HG03159 (cell line): ENCODE measurements at regions not wholly inside any gene's neighbourhood (a gene's known extent, or its start where the extent isn't known, plus 50 kb on each side); places are given as distances from the start of the nearest gene placed in this dataset.
"Not testable (repeated sequence)": the region's sequence is repeated elsewhere in the genome, so short reads cannot be mapped to it uniquely, and the experiment has no call there.

ENCODE experiments used
- ATAC-seq: cut with Tn5 transposase; IDR thresholded peaks from one replicate; pipeline ENCODE4 v1.9.1; 2021; ENCODE audit warnings: mild to moderate bottlenecking, moderate library complexity; ENCODE audit not compliant: unreplicated experiment

DNA sequence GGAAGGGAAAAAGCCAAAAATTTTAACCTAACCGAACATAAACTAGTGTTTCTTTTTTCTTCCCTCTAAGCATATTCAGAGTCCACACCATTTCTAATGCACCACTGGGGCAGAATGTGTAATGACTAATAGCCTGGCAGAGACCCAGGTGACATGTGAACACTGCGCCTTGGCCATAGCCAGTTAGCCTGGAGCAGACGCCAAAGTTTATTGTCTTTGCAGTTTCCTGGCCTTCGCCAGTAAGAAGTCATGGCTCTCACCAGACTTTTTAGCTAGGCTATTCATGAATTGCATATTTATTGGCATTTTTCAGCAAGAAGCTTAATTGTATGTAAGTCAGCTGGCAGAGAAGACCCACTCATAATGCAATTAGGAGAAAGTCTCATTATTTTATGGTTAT is 182.8 kb upstream of the SLC27A6 start:
- no peak for ATAC-seq

DNA sequence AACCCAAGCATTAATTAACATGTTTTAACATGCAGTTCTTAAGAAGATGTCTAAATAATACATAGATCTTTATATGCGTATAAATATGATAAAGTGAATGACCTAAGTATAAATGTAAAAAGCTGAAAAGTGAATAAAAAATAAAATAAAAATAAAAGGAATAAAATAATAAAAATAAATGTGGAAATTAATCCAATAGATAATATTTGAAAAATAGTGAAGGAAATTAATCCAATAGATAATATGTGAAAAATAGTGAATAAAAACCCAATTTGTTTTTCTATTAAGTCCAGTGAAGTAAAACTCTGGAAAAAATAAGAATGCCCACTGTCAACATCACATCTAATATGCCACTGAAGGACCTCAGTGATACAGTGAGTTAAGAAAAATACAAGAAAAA is 180.6 kb upstream of the SLC27A6 start:
- no peak for ATAC-seq

DNA sequence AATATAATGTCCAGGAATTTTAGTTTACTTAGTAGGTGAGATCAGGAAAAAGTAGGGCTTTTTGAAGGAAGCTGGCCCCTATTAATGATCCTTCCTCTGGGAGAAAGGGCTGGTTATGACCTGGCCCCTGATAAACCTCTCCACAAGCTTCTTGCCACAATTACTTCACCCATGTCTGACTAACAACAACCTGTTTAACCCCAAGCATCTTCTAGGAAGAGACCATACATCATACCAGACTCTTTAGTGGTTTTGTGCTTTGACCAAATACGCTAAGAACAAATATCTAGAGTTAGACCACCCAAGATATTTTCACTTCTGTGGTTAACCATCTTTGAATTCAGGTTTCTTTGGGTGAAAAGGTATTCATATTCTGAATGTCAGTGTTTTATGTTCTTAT is 174.0 kb upstream of the SLC27A6 start:
- no peak for ATAC-seq

DNA sequence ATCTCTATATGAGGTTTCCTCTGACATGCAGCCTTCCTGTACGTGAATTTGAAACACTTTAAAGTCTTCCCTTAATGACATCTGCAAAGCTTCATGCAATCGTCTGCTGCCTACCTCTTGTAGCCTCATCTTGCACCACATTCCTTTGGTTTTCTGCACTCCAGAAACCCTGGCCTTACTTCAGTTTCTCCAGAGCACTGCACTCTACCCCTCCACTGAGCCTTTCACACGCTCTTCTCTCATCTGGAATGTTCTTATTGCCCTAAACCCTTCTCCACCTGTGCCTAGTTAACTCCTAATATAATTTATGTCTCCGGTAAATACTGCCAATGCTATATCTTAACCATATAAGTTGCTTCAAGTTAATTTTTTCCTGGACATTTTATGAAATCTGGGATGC is 168.8 kb upstream of the SLC27A6 start:
- ATAC-seq, result no peak

DNA sequence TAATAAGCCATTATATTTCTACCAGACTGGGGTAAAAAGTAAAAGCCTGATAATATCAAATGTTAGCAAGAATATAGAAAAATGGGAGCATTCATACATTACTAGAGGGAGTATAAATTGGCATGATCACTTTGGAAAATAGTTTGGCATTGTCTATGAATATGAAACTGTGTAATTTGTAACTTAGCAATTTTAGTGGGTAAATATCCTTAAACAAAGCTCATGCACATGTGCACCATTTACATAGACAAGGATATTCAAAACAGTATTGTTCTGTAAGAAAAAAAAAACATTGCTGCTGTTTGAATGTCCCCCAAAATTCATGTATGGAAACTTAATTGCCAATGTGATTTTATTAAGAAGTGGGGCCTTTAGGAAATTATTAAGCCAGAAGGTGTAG is 166.4 kb upstream of the SLC27A6 start:
- ATAC-seq, result no peak

DNA sequence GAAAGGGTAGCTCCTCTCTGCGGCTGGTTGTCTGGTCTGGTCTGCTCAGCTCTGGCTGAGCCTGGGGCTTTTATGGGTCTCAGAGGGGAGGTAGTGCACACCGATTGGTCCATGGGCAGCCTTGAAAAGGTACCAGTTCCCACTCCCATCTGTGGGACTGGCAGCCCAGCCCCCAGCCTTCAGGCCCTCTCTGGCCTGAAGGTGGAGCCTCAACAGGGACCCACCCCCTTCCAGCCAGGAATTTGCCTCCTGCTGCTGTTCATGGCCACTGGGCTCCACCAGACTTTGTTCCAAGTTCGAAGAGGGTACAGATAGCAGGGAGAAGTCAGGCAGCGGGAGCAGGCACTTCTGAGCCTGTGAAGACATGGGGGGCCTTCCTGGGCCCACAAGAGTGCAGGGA is 165.3 kb upstream of the SLC27A6 start:
- no peak for ATAC-seq

DNA sequence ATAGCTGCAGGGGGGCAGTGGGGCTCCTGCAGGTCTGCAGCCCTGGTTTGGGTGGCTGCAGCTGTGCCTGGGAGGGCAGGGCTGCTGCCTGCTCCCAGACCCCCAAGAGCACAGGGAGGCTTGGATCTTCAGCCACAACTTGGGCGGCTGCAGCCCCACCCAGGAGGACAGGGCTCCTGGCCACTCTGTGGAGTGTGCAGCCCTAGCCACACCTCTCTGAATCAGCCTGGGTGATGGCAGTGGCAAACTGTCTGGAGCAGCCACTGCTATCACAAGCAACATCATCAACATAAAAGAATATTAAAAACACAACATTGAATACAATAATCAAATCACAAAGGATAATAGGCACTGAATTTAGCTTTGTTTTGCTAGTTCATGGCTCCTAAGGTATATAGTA is 164.9 kb upstream of the SLC27A6 start:
- ATAC-seq, result no peak

DNA sequence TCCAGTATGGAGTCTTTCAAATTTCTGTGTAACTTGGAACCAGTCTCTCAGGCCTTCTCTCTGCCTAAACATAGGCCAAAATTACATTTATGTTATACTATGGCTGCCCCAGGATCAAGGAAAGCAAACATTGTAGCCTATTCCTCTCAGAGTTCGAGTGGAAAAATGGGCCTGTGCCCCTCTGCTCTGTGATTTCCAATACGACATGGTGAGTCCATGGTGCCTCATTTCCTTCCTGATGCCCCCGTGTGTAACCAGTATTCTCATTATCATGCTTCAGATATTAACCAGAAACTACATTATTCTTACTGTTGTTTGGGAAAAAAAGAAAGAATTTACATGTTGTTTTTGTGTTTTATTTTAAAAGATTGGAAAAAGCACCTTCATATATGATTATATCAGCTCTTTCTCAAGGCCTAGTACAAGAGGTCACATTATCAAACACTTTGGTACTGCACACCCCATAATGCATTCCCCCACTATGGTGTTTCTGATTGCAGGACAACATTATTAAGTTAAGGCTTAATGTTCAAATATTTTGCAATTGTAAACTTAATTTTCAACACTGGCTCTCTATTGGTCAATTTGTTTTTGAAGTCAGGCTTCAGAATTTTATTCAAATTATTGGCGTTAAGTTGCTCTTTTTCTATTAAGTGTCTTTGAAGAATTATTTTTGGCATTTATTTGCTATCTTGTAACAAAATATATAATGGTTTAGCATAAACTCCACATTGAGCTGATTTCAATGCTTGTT is 151.8 kb upstream of the SLC27A6 start:
- no peak for ATAC-seq

DNA sequence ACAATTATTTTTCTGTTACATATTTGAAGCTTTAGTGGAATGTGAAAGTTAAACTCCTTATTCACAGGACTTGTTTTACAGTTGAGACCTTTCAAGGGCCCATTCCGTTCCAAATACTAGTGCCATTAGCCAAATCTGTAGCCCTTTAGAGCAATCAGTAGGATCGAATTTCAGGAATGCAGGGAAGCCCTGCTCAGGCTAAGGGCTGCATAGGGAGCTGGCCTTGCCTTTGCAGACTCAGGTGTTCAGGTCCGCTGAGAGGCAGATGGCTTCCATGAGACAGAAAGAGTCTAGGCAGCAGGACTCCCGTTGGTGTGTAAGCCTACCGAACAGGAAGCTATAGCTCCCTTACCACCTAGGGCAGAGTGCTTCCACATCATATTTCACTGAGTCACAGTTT is 150.1 kb upstream of the SLC27A6 start:
- no peak for ATAC-seq

DNA sequence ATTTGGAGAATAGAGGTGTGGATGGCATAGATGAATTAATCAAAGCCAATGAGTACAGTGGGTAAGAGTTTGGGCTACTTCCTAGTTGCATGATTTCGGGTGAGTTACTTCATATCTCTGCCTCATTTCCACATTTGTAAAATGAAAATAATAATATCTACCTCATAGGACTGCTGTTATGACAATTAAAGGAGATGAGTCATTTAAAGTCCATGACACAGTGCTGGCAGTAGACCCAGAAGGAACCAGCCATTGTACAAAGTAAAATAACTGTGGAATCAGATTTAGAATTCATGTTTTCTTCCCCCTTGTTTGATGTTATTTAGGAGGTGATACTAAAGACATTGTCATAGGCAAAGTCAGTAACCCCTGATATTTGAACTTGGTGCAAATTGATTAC is 139.5 kb upstream of the SLC27A6 start:
- ATAC-seq, result no peak

DNA sequence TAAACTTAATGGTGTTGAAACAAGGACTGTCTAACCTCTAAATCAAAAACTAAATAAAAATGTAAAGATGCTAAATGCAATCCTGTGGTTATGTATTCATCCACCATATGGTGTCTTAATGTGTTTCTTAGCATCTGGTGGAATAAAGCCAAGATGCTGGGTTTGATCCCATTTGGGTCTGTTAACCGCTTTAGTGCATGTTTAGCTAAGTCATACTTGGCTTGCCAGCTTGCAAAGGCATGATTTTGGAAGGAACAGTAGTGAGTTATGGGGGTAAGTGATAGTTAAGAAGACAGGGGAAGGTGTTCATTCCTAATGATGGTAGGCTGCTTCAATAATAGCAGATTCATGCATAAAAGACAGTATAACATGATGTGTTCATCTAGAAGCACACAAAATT is 139.0 kb upstream of the SLC27A6 start:
- no peak for ATAC-seq

DNA sequence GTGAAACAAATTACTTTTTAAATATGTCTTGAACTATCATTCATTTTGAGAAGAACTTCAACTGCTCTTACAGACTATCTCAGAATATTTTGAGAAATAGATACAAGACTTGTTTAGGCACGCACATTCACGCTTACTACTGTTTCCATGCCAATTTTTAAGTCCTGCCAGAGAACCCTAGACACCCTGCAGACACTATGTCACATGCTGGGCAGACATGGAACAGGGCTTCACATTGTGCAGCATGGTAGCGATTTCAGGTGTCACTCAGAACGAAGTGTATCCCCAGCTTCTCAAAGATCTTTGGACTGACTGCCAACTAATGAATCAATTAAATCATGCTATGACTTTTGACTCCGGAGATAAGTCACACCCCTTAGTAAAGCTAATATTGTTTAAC is 128.7 kb upstream of the SLC27A6 start:
- no peak for ATAC-seq

DNA sequence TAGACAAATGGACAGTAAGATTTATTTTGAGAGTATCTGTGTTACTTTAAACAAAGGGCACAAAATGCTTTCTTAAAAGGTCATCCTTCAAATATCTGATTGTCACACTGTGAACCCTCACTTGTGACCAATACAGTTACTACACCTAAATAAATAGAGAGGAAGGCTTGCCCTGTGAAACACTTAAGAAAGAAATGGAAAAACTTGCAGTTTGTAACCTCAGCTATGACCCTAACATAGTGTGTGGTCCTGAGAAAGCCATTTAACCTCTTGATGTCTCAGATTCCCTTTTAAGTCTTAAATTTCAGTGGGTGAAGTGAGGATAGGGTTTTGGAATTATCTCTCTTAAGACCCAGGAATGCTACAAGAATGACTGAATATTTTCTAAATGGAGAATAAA is 126.7 kb upstream of the SLC27A6 start:
- no peak for ATAC-seq

DNA sequence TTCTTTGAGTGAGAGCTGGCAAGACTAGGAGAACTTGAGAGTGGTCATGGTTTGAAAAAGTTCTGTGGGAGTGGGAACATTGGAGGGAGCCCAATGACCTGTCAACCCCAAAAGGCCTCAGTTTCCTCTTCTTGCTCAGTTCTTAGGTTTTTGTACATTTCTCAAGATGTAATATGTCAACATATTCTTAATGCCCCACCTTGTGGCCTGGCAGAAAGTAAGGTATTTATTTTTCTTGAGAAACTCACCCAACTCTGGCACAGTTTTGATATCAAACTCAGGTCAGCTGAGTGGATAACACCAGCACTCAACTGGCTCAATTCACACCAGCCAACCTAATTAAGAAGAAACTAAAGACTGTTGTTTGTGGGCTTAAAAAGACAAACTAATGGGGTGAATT is 123.0 kb upstream of the SLC27A6 start:
- ATAC-seq, result no peak

DNA sequence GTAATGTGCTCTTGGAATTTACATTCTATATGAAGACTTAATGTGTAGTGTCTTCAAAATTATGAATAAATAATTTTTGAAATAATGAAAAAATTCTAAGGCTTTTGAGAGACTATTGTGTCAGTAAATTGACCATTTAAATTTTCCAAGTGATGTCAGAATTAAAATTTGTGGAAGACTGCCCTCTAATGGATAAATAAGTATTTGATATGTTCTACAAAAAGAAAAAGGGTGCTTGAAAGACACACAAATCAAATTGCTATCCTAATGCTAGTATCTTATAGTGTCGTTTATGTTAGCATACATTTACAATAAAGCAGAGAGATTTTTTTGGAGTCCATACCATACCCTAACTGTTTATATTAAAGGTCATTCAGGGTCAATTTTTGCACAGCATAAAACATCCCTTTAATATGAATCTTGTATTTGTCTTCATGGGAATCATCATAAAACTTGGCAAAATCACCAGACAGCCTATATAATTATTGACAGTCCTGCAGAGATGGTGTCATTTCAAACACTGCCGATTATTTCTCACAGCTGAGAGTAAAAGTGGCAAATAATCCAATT is 120.8 kb upstream of the SLC27A6 start:
- no peak for ATAC-seq

DNA sequence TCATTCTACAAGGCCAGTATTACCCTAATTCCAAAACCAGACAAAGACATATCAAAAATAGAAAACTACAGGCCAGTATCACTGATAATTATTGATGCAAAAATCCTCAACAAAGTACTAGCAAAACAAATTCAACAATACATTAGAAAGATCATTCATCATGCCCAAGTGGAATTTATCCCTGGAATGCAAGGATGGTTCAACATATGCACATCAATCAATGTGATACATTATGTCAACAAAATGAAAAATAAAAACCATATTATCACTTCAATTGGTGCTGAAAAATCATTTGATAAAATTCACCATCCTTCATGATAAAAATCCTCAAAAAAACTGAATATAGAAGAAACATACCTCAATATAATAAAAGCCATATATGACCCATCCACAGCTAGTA is 115.2 kb upstream of the SLC27A6 start:
- ATAC-seq, result no peak

DNA sequence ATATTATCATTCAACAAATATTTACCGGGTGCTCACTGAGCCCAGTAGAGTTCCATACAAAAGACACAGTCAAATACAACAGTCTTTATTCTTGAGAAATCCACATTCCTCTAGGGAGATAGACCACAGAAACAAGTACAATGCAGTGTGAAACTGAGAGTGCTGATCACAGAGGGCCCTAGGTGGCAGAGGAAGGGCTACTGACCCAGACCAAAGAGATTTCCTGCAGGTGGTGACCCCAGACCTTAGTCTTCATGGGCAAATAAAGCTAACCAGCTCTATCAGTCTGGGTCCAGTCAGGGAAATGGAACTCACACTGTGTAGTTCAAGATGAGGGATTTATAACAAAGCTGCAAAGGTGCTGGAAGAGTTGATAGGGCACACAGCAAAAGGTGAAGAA is 110.4 kb upstream of the SLC27A6 start:
- ATAC-seq, result no peak

DNA sequence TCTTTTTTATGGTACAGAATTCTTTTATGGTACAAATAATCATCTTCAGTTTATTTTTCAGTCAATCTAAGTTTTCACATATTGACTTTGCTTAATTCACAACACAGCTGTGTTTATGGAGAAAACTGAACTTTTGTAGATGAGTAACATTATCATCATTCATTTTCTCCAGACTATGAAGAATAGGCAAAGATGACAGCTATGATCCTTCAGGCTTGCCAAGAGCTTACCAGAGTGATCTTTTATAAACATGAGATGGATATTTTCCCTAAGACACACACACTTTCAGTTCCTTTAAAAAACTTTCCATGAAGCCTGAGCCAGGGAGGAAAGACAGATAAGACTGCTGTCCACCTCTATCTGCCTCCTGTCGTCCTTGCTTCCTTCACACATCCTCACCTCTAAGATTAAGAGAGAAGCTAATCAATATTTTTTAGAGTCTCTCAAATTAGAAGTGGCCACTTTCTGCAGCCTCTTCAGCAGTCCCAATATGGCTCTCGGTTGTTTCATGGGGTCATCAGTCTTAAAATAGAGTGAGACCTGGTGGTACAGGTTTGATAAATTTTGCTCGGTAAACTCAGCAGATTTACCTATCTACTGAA is 108.1 kb upstream of the SLC27A6 start:
- ATAC-seq, result no peak

DNA sequence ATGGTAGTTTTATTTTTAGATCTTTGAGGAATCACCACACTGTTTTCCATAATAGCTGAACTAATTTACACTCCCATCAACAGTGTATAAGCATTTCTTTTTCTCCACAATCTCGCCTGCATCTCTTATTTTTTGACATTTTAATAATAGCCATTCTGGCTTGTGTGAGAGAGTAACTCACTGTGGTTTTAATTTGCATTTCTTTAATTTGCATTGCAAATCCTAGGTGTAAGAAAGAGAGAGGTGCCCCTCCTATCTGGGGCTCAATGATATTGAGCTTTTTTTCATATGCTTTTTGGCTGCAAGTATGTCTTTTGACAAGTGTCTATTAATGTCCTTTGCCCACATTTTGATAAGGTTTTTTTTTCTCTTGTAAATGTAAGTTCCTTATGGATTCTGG is 106.3 kb upstream of the SLC27A6 start:
- no peak for ATAC-seq

DNA sequence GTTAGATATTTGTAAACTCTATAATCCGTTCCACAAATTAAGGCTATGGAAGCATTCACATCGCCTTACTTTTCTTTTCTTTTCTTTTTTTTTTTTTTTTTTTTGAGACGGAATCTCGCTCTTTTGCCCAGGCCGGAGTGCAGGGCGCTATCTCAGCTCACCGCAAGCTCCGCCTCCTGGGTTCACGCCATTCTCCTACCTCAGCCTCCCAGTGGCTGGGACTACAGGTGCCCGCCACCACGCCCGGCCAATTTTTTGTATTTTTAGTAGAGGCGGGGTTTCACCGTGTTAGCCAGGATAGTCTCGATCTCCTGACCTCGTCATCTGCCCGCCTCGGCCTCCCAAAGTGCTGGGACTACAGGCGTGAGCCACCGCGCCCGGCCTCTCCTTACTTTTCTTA is 104.1 kb upstream of the SLC27A6 start:
- ATAC-seq, result not testable (repeated sequence)

DNA sequence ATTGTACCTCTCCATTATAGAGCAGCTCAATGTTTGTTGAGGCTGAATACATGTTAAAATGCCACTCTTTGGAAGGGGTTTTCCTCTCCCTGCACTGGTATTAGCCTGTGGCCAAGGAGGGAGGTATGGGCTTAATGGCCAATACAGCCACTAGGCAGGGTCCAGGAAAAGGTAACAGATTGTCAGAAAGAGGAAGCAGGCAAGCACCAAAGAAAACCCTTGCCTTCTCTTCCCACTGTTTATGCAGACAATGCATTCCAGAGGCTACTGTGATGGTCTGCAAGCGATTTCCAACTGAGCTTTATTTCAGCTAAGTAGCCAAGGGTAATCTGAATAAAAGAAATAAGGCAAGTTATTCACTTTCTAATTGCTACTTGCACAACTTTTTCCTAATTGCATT is 95.3 kb upstream of the SLC27A6 start:
- ATAC-seq, result no peak

DNA sequence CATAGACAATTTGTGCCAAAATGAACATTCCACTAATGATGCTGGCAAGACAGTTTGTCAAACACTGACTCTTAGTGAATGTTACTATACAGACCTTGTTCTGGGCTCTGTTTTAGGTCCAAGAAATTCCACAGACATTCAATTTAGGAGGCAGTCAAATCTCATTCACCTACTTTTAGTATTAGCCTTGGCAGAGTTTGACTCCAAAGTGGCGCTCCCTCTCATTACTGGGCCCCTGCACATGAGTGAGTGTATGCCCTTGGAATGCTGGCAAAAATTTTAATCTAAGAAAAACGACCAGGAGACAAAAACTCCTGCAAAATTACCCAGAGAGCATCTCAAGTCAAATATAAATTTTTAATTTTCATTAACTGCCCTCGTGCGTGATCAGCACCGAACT is 94.9 kb upstream of the SLC27A6 start:
- ATAC-seq, result no peak

DNA sequence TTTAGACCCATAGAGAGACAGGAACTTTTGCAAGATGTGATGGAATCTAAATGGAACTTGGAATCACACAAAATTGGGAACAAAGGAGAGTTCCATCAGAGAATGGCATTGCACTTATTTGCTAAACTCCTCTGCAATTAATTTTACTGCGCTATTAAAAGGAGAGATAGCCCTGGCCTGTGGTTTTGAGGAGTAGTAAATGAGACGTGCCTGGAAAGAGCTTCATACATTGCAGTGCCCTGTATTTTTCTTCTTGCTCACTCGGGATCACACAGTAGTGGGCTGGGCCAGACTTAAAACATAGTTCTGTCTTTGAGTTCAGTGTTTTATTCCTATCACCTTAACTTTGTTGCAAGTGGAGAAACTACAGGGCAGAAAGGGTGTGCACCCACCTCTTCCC is 94.4 kb upstream of the SLC27A6 start:
- no peak for ATAC-seq
